NCI-H1694 (cell line): ENCODE measurements at regions not wholly inside any gene's neighbourhood (a gene's known extent, or its start where the extent isn't known, plus 50 kb on each side); places are given as distances from the start of the nearest gene placed in this dataset.
"Not testable (repeated sequence)": the region's sequence is repeated elsewhere in the genome, so short reads cannot be mapped to it uniquely, and the experiment has no call there.

Experiments used
- DNase-seq: peaks from one replicate; lab custom pipeline; 2025; lab: John Stamatoyannopoulos, UW

DNA sequence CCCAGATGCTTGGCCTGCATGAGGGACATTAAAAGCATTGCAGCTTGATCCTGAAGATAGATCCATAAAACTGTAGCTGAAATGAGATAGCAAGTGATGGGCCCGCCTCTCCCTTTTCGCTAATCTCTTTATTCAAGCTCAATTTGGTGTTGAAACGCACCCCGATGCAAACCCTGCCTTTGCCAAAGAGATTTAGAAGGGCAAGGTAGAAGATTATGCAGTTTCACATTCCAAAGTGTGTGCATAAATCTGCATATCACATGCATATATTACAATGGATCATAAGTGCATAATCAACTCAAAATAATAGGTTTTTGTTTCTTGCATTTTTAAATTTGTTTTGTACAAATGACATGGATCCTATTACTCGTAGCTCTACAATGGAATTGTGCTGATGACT lies 80.1 kb upstream of the SHANK2 start:
- no peak for DNase-seq

DNA sequence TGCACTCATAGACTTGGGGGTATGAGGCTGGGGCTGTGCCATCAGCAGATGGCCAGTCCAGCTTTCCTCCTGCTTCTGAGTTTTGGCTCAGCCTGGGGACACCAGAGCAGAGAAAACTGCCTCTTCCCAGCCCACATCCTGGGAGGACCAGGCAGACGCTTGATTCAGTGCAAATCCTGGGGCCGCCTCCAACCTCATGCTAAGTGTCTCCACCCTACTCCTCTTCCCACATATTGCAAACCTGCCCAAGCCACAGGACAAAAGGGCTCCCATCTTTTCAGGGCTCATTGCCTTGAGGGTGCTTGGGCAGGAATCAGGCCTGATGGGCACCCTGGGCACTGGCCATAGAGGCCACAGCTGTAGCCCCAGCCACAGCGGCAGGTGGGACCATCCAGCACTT lies 79.7 kb upstream of the SHANK2 start:
- DNase-seq: no peak

DNA sequence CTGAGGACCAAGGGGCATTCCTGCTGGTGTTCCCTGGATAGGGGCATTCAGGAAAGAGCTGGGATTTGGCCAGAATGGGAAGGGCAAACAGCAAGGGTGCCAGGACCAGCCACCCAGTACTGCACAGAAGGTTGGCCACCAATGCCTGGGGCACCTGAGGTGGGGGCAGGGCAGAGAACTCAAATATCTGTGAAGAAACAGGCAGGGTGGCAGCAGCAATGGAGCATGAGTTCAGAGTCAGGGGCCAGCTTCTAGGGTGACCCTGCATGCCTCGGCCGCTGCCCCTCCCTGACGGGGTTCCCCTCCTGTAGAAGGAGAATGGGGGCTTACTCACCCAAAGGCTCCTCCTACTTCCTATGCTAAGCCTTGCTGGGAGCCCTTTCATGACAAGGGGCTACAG lies 79.3 kb upstream of the SHANK2 start:
- DNase-seq: no peak

DNA sequence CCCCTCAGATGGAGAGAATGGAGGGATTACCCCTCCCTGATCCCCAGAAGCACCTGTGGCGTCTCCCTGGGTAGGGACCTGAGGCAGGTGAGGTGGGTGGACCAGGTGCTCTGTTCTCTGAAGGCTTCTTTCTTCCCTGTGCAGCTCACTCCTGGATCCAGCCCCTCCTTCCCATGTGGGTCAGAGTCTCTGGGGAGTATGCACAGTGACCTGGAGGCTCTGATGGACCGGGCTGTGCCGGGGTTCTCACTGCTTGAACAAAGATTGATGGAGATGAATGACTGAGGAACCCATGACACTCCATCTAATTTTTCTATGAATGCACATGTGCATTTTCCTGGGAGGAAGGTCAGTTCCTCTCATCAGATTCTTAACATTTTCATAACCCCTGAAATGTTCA lies 78.6 kb upstream of the SHANK2 start:
- no peak for DNase-seq

DNA sequence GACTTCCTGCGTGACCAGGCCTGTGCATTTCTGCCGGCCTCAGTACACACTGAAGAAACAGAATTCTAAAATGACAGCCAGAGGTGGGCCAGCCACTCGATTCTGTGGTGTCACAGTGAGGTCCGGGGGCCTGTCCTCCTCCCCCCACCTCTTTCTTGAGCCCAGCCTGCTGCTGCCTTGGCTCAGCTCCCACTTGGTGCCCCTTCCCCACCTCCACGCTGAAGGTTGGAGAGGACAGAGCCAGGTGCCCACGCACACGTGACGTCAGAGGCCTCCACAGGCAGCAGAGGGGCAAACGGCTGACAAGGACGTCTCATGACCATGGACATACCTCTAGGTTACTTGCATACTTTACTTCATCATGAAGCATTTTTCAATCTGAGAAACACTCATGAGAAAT lies 78.0 kb upstream of the SHANK2 start:
- DNase-seq: no peak

DNA sequence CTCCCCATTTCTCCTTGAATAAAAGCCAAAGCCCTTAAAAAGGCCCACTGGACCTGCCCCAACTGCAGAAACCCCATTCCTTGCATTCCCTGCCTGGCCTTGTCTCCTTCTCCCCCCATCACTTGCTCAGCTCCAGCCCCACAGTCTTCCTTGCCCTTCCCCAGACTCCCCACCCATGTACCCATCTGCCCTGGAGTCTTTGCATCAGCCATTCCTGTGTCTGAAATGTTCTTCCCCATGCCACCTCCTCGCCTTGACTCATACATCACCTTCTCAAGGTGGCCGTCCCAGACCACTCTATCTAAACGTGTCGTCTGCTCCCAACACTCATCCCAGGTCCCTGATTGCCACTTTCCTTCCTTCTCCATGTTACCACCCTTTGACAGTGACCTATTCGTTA lies 77.4 kb upstream of the SHANK2 start:
- DNase-seq: no peak

DNA sequence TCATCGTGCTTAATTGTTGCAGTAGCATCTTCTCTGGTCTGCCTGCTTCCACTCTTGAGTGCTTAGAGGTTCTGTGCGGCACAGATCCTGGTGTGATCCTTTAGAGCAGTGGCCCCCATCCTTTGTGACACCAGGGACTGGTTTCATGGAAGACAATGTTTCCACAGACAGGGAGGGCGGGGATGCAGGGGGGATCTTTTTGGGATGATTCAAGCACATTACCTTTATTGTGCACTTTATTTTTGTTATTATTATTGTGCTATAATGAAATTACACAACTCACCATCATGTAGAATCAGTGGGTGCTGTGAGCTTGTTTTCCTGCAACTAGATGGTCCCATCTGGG lies 76.8 kb upstream of the SHANK2 start:
- no peak for DNase-seq

DNA sequence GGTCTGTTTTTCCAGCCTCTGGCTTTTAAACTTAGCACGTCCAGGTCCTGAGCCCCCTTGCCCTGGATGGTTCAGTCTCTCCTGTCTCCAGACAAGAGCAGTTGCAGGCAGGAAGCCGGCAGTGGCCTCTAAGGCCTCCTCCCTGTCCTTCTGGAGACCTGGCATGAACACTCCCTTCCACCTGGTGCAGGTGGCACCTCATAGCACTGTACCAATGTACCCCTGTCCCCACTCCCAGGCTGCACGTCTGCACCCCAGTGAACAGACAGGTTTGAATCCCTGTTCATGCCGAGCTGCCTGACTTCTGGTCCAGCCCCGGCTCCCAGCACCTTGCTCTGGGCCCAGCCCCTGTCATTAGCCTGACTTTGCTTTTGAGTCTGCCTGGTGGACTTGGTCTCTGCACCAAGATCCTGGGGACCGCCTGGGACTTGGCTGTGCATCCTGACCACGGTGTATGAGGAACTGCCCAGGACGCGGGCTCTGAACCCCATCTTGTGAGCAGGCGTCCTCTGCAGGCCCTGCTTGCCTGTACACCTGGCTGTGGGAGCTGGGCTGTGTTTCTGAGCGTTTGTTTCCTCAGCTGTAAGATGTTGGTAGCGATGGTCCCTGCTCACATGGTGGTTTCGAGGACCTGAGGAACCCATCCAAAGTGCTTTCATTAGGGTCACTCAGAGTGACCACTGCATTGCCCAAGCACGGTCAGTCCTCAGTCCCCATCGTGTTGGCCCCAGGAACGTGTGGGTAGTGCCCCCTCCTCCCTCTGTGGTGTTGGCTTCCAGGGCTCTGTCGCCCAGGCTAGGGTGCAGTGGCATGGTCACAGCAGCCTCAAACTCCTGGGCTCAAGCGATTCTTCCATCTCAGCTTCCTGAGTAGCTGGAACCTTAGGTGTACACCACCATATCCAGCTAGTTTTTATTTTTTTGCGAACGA lies 75.0 kb upstream of the SHANK2 start:
- DNase-seq: no peak

DNA sequence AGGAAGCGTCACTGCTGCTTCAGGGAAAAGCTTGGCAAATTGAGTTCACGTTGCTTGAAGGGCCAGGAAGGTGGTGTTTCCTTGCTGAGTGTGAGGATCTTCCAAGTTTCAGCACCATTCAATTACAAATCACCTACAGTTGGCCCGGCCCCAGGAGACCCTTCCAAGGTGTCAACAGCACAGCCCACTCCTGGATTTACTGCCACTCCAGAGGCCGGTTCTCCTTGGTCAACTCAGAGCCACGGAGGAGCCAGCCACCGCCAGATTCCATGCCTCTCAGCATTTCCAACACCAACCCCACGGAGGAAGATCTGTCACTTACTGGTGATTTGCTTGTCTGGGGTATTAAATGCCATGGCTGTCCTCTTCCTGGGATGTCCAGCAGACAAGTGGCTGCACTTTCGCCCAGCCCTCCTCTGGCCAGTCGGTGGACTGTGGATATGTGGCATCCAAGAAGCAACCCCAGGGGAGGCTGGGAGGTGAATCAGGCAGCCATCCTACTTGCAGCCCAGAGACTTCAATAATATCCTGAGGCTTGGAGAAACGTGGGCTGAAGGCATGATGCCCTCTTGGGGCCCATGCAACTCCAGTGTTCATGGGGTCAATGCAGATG lies 74.1 kb upstream of the SHANK2 start:
- no peak for DNase-seq

DNA sequence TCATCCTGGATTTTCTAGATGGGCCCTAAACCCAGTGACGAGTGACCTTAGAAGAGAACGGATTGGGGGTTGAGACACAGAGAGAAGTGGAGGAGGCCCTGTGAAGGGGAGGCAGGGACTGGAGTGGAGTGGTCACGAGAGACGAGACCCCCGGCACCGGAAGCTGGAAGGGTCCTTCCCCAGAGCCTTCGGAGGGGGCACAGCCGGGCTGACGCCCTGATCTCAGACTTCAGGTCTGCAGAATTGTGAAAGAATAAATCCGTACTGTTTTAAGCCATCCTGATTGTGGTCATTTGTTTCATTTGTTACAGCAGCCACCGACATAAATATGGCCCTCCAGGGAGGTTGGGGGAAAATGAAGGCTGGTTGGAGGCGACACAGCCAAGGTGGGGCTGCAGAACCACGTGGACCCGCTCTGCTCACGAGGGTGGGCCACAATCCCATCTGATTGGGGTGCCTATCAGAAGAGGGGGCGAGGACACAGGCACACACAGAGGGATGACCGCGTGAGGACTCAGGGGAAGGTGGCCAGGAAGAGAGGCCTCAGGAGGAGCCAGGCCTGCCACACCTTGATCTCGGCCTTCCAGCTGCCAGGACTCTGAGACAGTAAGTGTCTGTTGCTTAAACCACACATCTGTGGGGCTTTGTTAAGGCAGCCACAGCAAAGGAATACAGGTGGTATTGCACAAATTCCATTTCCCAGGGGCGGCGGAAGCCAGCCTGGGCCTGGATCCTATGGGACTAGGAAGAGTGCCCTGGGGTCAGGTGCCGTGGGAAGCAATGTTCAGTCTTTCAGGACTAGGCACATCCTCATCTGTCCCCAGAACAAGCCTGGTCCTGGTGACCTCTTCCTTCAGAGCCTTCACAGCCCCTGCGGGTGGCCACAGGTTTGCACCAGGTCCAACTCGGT lies 73.3 kb upstream of the SHANK2 start:
- no peak for DNase-seq

DNA sequence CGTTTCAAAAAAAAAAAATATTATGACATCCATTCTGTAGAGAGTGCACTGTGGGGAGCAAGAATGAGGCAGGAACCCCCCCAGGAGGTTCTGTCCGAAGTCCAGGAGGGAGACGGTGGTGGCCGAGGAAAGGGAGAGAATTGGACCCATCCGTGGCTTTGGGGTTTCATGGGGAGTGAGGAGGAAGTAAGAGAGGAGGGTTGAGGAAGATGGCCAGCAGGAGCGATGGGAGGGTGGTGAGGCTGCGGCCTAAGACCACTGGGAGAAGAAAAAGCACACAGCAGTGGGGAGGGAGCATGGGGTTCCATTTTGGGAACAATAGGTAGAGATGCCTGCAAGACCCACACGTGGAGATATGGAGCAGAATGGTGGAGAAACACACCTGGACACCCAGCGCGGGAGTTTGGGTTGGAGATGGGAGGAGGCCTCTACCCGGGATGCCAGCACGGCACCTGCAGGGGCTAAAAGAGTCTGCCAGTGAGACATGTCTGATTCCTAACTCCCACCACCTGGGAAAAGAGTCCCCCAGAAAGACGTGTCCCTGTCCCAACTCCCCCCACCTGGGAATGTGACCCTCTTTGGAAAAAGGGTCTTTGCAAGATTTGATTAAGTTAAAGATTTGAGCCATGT lies 72.5 kb upstream of the SHANK2 start:
- no peak for DNase-seq

DNA sequence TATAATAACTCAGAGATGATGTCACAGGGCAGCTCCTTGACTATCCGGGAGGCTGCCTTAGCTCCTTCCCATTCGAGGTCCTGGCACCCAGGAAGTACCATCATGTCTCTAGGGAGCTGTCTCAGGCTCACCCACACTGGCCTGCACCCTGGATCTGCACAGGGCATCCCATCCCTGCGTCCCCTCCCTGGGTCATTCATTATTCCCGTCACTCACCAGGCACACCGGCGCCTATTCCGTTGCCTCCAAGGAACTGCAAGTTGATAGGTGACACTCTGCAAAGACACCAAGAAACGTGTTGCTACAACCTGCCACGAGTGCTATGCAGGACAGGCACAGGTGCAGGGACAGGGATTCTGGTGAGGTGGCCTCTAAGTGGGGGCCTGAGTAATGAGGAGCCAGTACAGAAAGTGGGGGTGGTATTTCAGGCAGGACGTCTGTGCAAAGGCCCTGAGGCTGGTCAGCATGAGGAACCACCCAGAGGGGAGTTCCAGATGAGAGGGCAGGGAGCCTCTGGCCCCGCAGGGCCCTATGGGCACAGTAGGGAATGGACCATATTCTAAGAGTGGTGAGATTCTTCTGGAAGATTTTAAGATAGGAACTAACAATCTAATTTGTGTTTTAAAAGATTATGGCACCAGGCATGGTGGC lies 71.6 kb upstream of the SHANK2 start:
- DNase-seq: no peak

DNA sequence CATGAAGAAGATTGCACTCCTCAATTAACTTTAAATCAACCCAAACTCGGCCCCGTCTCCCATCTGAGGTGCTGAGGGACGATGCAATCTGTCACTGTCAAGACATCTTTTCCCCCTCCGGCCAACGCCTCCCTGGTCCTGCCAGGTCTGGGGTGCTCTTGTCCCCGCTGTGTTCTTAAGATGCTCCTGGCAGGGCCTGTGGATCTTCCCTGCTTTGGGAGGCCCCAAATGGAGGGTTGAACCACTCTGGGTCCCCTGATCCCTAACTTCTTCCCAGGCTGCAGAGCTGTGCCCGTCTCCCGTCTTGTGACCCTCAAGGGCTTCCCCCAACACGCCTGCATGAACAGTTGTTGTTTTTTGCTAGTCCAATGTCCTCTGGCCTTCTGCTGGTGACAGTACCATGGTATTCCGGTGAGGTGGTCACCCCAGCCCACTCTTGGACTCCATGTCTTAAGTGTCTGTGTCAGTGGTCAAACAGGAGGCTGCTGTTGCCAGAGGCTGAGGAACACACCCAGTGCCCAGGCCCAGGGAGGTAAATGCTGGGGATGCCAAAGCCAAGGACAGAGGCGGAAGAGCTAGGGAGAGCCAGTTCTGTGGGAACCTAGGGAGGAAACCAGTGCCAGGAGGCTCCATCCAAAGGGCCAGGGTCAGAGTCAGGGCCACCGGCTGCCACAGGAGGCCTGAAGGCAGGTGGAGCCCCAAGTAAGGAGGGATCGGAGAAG lies 70.6 kb upstream of the SHANK2 start:
- no peak for DNase-seq

DNA sequence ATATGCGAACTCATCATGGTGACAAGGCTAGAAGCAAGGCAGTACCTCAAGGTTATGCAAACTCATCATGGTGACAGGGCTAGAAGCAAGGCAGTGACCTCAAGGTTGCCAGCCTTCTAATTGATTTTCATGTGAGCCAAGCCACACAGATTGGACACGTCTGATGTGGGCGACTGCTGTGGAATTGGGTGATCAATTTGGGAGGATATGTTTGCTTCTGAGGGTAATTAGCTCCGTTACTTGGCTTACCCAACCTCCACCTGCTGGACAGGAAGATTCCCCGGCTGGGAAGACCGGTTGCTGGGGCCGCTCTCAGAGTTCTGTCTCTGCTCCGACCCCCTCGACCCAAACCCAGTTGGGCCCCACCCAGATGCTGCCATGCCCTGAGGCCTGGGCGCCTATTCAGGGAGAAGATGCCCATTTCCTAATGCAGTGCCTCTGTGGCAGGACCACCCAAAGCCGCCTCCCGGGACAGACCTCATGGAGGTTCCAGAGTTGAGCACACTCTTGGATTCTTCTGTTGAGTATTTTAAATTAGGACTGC lies 69.9 kb upstream of the SHANK2 start:
- no peak for DNase-seq

DNA sequence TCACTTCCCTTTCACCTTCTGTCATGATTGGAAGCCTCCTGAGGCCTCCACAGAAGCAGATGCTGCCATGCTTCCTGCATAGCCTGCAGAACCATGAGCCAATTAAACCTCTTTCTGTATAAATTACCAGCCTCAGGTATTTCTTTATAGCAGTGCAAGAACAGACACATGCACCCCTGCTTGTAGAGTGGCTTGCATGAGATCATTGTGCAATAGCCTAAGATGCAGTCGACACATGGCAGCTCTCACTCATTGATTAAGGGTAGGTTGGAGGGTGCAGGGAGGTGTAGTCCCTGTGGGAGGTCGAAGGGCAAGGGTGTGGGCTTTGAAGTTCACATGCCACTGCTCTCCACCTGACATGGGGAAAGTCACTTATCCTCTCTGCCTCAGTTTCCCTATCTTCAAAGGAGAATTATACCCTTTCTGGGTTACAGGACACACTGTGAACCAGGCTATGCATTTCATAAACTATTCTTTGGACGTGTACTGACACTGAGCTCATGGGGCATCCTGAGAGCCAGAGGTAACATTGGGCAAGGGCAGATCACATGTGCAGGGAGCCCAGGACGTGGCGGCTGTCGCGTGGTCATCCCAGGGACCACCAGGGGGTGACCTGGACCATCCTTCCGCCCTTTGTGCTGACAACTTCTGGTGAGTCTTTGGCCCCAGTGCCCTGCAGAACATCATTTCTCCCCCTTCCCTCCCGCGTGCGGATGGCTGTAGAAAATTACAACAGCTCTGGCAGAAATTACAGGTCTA lies 69.2 kb upstream of the SHANK2 start:
- DNase-seq: no peak

DNA sequence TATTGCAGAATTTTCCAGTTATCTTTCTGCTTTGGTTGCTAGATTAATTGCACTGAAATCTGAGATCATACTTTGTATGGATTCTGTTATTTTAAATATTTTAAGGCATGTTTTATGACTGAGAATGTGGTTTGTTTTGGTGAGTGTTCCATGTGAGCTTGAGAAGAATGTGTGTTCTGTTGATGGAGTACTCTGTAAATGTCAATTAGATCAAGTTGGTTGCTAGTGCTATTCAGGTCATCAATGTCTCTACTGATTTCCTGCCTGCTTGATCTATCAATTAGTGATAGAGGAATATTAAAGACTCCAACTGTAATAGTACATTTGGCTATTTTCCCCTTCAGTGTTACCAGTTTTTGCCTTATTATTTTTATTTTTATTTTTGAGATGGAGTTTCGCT lies 64.3 kb upstream of the SHANK2 start:
- no peak for DNase-seq

DNA sequence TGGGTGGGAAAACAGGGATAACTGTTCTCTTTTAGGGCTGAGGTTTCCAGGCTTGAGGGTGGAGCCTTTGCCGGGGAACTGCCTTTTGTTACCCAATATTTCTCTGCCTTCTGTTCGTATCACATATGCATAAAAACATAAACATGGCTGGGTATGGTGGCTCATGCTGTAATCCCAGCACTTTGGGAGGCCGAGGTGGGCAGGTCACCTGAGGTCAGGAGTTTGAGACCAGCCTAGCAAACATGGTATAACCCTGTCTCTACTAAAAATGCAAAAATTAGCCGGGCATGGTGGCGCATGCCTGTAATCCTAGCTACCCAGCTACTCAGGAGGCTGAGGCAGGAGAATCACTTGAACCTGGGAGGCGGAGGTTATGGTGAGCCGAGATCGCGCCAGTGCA lies 60.2 kb upstream of the SHANK2 start:
- not testable (repeated sequence) for DNase-seq

DNA sequence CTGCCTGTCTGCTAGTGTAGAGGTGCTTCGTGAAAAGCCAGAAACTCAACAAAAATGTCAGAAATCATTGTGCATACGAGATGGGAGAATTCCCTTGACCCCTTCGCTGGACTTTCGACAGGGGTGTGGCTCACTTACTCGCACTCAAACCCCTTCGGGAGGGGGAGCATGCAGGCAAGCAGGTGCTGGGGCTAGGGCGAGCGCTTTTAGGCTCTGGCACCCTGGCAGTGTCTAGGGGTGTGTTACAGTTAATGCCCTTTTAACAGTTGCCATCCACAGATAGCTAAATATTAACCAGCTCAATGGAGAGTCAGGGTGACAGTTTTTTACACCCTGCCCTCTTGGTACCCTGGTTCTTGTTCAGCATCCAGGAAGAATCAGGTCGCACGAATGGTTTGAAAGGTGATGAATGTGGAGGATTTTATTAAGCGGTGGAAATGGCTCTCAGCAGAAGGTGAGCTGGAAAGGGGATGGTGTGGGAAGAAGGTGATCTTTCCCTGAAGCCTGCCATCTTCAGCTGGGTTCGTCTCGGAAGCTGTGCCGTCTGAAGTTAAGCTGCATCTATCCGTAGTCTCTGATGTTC lies 59.6 kb upstream of the SHANK2 start:
- DNase-seq: no peak

DNA sequence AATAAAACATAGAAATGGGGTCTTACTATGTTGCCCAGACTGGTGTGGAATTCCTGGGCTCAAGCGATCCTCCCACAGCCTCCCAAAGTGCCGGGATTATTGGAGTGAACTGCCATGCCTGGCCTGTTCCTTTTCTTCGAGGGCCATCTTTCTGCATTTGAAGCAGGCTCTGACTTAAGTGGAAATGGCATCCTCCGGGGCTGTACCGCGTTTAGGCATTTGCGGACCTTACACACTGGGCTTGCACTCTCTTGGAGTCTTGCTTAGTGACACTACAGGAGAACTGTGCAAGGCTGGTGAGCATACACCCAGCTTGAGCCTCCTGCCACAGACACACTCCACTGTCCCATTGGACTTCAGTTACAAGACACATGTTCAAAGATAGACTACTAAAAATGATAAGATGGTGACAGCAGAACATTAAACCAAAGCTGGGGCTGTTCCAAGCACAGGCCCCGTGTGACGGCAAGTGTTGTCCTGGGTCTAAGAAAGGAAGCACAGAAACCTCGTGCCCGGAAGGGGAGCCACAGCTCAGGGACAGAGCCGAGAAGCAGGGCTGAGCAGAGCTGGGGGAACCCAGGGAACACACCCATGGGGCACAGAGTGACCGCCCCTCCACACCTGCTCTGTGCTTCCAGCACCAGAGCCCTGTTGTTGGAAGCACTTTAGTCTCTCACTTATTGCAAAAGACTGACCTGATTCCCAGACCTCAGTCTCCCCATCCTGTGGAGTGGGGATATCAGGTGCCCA lies 59.0 kb upstream of the SHANK2 start:
- no peak for DNase-seq
